ENCODE measurements at regions not wholly inside any gene's neighbourhood (a gene's known extent, or its start where the extent isn't known, plus 50 kb on each side); places are given as distances from the start of the nearest gene placed in this dataset.

DNA sequence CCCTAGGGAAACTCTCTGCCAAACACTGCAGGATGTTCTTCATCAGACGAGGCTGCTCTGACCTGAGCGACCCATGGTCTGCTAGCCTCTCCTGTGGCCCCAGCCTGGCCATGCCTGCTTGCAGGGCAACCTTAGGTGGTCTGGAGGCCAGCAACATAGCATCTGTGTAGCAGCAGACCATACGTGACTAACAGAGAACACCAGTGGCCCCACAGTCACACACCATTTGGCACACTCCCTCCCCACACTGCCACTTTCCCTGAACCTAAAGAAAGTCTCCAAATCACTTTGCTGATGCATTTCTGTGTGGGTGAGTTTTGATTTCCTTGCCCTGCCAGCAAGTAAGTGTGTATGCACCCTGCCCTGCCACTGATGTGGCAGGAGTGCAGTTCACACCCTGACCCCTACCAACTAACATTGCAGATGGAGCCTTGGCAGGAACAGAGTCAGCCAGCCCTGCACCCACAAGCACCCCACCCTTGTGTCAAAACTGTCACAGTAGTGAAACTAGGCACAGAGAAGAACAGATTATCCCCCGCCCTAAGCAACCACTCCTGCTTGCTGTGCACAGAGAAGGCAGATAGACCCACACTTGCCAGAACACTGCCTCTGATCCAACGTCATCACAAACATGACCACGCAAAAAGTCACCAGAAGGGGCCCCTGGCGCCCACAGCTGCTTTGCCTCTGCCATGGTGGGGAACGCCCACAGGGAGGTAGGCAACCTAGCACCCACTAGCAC is 249.1 kb downstream of the SPIN4 start (continued):
- no peak for TF ChIP-seq GTF2F1 (IDR thresholded peaks at IDR 0.05; ENCODE audit: borderline replicate concordance, low read depth, low read length)

All from H1 (cell line).